Activated CD8-positive, alpha-beta T cell treated with anti-CD3 and anti-CD28 coated beads for 36 hours (primary cell): ENCODE measurements at regions not wholly inside any gene's neighbourhood (a gene's known extent, or its start where the extent isn't known, plus 50 kb on each side); places are given as distances from the start of the nearest gene placed in this dataset.

Experiments used
- ATAC-seq: fragments of 200-7000 bp; cut with Tn5 transposase; one replicate; pipeline ENCODE4 v1.10.0; 2021; ENCODE audit warnings: mild to moderate bottlenecking, moderate library complexity
- CTCF ChIA-PET: fragments of 350-600 bp; sonication (Branson Sonifier 250); formaldehyde crosslinking; loops from one replicate; lab custom pipeline; 2021; ENCODE audit warnings: antibody characterized with exemption; lab: Charles Lee
- POLR2A ChIA-PET: fragments of 350-600 bp; sonication (Branson Sonifier 250); formaldehyde crosslinking; loops from one replicate; lab custom pipeline; 2021; ENCODE audit warnings: antibody characterized with exemption; lab: Charles Lee
- DNase-seq: peaks from one replicate; pipeline ENCODE4 v3.0.0-alpha.2; 2020
- H3K27ac Mint-ChIP-seq: one replicate; pipeline ENCODE4 v1.8.0; 2021; ENCODE audit warnings: mild to moderate bottlenecking, mixed read lengths
- H3K27me3 Mint-ChIP-seq: one replicate; pipeline ENCODE4 v1.8.0; 2021; ENCODE audit warnings: mixed read lengths
- H3K36me3 Mint-ChIP-seq: one replicate; pipeline ENCODE4 v1.8.0; 2021; ENCODE audit warnings: low read depth, mixed read lengths
- H3K4me1 Mint-ChIP-seq: one replicate; pipeline ENCODE4 v1.8.0; 2021; ENCODE audit warnings: low read depth, mixed read lengths
- H3K4me3 Mint-ChIP-seq: one replicate; pipeline ENCODE4 v1.8.0; 2021; ENCODE audit warnings: mild to moderate bottlenecking, moderate library complexity, mixed read lengths
- H3K9me3 Mint-ChIP-seq: one replicate; pipeline ENCODE4 v1.8.0; 2021; ENCODE audit warnings: mixed read lengths
- CTCF ChIP-seq: fragments of 200-600 bp; IDR thresholded peaks from one replicate; pipeline ENCODE4 v1.8.0; 2022; ENCODE audit warnings: antibody characterized with exemption, mild to moderate bottlenecking
- intact Hi-C: fragments of 100-400 bp; cut with micrococcal nuclease; formaldehyde crosslinking; loops from one replicate; pipeline ENCODE4 v1.10.0; 2022

DNA sequence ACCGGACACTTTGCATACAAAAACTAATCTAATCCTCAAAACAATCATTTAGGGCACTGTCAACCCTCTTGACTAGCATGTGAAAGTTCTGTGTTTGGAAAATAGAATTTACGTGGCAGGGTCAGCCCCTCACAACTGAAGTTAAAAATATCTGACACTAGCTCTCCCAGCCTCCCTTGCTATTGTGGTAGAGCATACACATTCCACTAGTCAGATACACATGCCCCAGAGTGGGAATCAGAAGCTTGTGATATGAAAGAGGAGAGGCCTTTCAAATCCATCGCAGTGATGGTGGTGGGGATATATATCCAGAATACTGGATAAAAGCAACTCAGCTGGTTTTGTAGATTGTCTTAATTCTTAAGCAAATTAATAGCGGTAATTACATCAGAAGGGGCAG, 205.7 kb upstream of the IL15 start:
- no peak for ATAC-seq
- Mint-ChIP-seq H3K4me3 (no peak overlapping the region), H3K27me3 (no peaks in the 10 kb centered on the region), H3K9me3 (no peaks in the 10 kb centered on the region), H3K27ac (no peak overlapping the region), H3K36me3 (no peaks in the 10 kb centered on the region), H3K4me1 (no peaks in the 10 kb centered on the region)
- intact Hi-C loops: no loop called here
- POLR2A ChIA-PET: no interaction called here
- DNase-seq: no peak
- TF ChIP-seq CTCF: no peak
- CTCF ChIA-PET: no interaction called here

- no peak overlapping the region for H3K27ac Mint-ChIP-seq
- no peak for ATAC-seq
- CTCF ChIA-PET: no interaction called here
These were observed 204.2 kb upstream of the IL15 start for GRCh38 chr4:141432000-141432712.

GRCh38 chr4:141435446-141436225, 200.7 kb upstream of the IL15 start:
- DNase-seq: no peak
- POLR2A ChIA-PET: no interaction called here
- no peak for TF ChIP-seq CTCF
- CTCF ChIA-PET: no interaction called here
- no peak for ATAC-seq
- Mint-ChIP-seq H3K27me3 (no peaks in the 10 kb centered on the region), H3K9me3 (no peaks in the 10 kb centered on the region), H3K27ac (no peak overlapping the region), H3K36me3 (no peaks in the 10 kb centered on the region), H3K4me1 (no peaks in the 10 kb centered on the region), H3K4me3 (no peak overlapping the region)
- intact Hi-C loops: no loop called here

More at GRCh38 chr4:141432000-141432712, 204.2 kb upstream of the IL15 start:
- no peaks in the 10 kb centered on the region for H3K9me3 Mint-ChIP-seq
- H3K27me3 Mint-ChIP-seq: no peaks in the 10 kb centered on the region
- no peaks in the 10 kb centered on the region for H3K36me3 Mint-ChIP-seq
- no peak for TF ChIP-seq CTCF
- DNase-seq: no peak
- intact Hi-C loops: no loop called here
- POLR2A ChIA-PET: no interaction called here
- H3K4me1 Mint-ChIP-seq: no peaks in the 10 kb centered on the region
- no peak overlapping the region for H3K4me3 Mint-ChIP-seq

DNA sequence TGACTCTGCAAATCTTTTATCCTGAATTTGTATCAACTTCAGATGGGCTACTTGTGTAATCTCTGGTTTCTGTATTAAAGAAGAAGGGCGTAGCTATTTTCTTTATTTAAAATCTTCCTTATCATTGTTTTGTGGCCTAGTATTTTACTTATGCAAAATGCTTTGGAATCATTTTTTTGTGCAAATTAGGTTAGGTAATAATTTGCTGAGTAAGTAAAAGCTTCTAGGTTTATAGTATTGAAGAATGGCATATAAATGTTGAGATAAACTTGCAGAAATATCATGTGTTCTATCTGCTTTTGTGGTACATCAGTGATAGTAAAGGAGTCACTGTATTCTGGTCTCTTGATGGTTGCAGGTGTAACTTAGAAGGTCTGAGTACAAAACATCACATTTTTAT, 197.2 kb upstream of the IL15 start:
- Mint-ChIP-seq H3K4me1 (no peaks in the 10 kb centered on the region), H3K27ac (no peak overlapping the region), H3K27me3 (no peaks in the 10 kb centered on the region), H3K4me3 (no peak overlapping the region), H3K9me3 (no peaks in the 10 kb centered on the region), H3K36me3 (no peaks in the 10 kb centered on the region)
- no peak for TF ChIP-seq CTCF
- POLR2A ChIA-PET: no interaction called here
- intact Hi-C loops: no loop called here
- CTCF ChIA-PET: no interaction called here
- ATAC-seq (no peak), DNase-seq (no peak)

DNA sequence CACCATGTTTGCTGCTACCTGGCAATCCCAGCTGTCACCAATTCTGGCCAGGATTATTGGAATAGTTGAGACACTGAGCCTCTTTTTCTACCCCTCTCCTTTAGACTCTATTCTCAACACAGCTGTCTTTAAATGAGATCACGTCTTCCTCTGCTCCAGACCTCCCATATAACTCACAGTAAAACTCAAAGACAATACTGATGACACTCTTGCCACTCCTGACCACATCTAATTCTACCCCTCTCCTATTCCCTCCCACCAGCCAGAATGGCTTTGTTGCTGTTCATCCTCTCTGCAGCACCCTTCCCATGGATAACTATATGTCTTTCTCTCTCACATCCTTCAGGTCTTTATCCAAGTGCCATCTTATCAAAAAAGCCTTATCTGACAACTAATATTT, 188.6 kb upstream of the IL15 start:
- Mint-ChIP-seq H3K4me3 (no peak overlapping the region), H3K36me3 (no peaks in the 10 kb centered on the region), H3K27ac (no peak overlapping the region), H3K4me1 (no peaks in the 10 kb centered on the region), H3K27me3 (no peaks in the 10 kb centered on the region), H3K9me3 (no peaks in the 10 kb centered on the region)
- TF ChIP-seq CTCF: no peak
- intact Hi-C loops: no loop called here
- ChIA-PET POLR2A (no interaction called here), CTCF (no interaction called here)
- no peak for ATAC-seq
- DNase-seq: no peak
